ENCODE measurements at regions not wholly inside any gene's neighbourhood (a gene's known extent, or its start where the extent isn't known, plus 50 kb on each side); places are given as distances from the start of the nearest gene placed in this dataset.

- DNase-seq (ENCODE audit: low read depth in 2 of 2) = no peak
Measured at GRCh38 chr2:145846982-145847381, 1327.1 kb upstream of the ZEB2 start.

GRCh38 chr2:145845923-145846322, 1326.0 kb upstream of the ZEB2 start:
- DNase-seq (ENCODE audit: low read depth in 2 of 2) = no peak

- DNase-seq (ENCODE audit: low read depth in 2 of 2) = no peak
Measured at GRCh38 chr2:145845207-145845894, 1325.4 kb upstream of the ZEB2 start.

GRCh38 chr2:145841973-145842372, 1322.1 kb upstream of the ZEB2 start:
- DNase-seq (ENCODE audit: low read depth in 2 of 2) = no peak

GRCh38 chr2:145836986-145837385, 1317.1 kb upstream of the ZEB2 start:
- no peak for DNase-seq (ENCODE audit: low read depth in 2 of 2)

GRCh38 chr2:145835665-145836064, 1315.7 kb upstream of the ZEB2 start:
- DNase-seq (ENCODE audit: low read depth in 2 of 2) = no peak

- no peak for DNase-seq (ENCODE audit: low read depth in 2 of 2)
Measured at GRCh38 chr2:145832681-145833080, 1312.8 kb upstream of the ZEB2 start.

- no peak for DNase-seq (ENCODE audit: low read depth in 2 of 2)
Measured at GRCh38 chr2:145829931-145830330, 1310.0 kb upstream of the ZEB2 start.

- no peak for DNase-seq (ENCODE audit: low read depth in 2 of 2)
Measured at GRCh38 chr2:145827235-145827634, 1307.3 kb upstream of the ZEB2 start.

- no peak for DNase-seq (ENCODE audit: low read depth in 2 of 2)
Measured at GRCh38 chr2:145824384-145824783, 1304.5 kb upstream of the ZEB2 start.

GRCh38 chr2:145822892-145823534, 1303.1 kb upstream of the ZEB2 start:
- no peak for DNase-seq (ENCODE audit: low read depth in 2 of 2)

GRCh38 chr2:145820651-145821050, 1300.7 kb upstream of the ZEB2 start:
- no peak for DNase-seq (ENCODE audit: low read depth in 2 of 2)

GRCh38 chr2:145818890-145819504, 1299.1 kb upstream of the ZEB2 start:
- DNase-seq (ENCODE audit: low read depth in 2 of 2) = no peak

GRCh38 chr2:145815933-145816332, 1296.0 kb upstream of the ZEB2 start:
- DNase-seq (ENCODE audit: low read depth in 2 of 2) = no peak

- no peak for DNase-seq (ENCODE audit: low read depth in 2 of 2)
Measured at GRCh38 chr2:145813481-145813880, 1293.6 kb upstream of the ZEB2 start.

- DNase-seq (ENCODE audit: low read depth in 2 of 2) = no peak
Measured at GRCh38 chr2:145812165-145812554, 1292.2 kb upstream of the ZEB2 start.

- DNase-seq (ENCODE audit: low read depth in 2 of 2) = no peak
Measured at GRCh38 chr2:145811276-145812164, 1291.6 kb upstream of the ZEB2 start.

- no peak for DNase-seq (ENCODE audit: low read depth in 2 of 2)
Measured at GRCh38 chr2:145807968-145808367, 1288.0 kb upstream of the ZEB2 start.

- no peak for DNase-seq (ENCODE audit: low read depth in 2 of 2)
Measured at GRCh38 chr2:145807554-145807953, 1287.6 kb upstream of the ZEB2 start.

- no peak for DNase-seq (ENCODE audit: low read depth in 2 of 2)
Measured at GRCh38 chr2:145806546-145806945, 1286.6 kb upstream of the ZEB2 start.

- DNase-seq (ENCODE audit: low read depth in 2 of 2) = no peak
Measured at GRCh38 chr2:145802133-145802532, 1282.2 kb upstream of the ZEB2 start.

- no peak for DNase-seq (ENCODE audit: low read depth in 2 of 2)
Measured at GRCh38 chr2:145801210-145801609, 1281.3 kb upstream of the ZEB2 start.

Measured in stimulated activated CD4-positive, alpha-beta T cell treated with anti-CD3 and anti-CD28 coated beads, Interleukin-1b, Interleukin-23, amount 100 ng/mL, for 4 hours (primary cell).